Dermis blood vessel endothelial cell (primary cell): ENCODE measurements at regions not wholly inside any gene's neighbourhood (a gene's known extent, or its start where the extent isn't known, plus 50 kb on each side); places are given as distances from the start of the nearest gene placed in this dataset.

Experiments
- DNase-seq: peaks from one replicate; pipeline ENCODE4 v3.0.0; 2010

GRCh38 chr21:35328856-35329455, 279.9 kb upstream of the RUNX1 start:
- no peak for DNase-seq

GRCh38 chr21:35326677-35327076, 277.6 kb upstream of the RUNX1 start:
- no peak for DNase-seq

GRCh38 chr21:35325953-35326352, 276.9 kb upstream of the RUNX1 start:
- no peak for DNase-seq

GRCh38 chr21:35324372-35325220, 275.5 kb upstream of the RUNX1 start:
- DNase-seq, result no peak

GRCh38 chr21:35323947-35324346, 274.8 kb upstream of the RUNX1 start:
- DNase-seq, result no peak

- no peak for DNase-seq
Observed at GRCh38 chr21:35321322-35322200, 272.5 kb upstream of the RUNX1 start.

GRCh38 chr21:35319684-35320283, 270.7 kb upstream of the RUNX1 start:
- no peak for DNase-seq

GRCh38 chr21:35316933-35317332, 267.8 kb upstream of the RUNX1 start:
- DNase-seq, result no peak

GRCh38 chr21:35316456-35316855, 267.4 kb upstream of the RUNX1 start:
- no peak for DNase-seq

- DNase-seq, result no peak
Observed at GRCh38 chr21:35314857-35315582, 265.9 kb upstream of the RUNX1 start.

GRCh38 chr21:35311985-35312384, 262.9 kb upstream of the RUNX1 start:
- DNase-seq, result no peak

GRCh38 chr21:35309316-35309715, 260.2 kb upstream of the RUNX1 start:
- DNase-seq, result no peak

GRCh38 chr21:35303085-35303484, 254.0 kb upstream of the RUNX1 start:
- peak; percentile 71 for DNase-seq

GRCh38 chr21:35298757-35299156, 249.7 kb upstream of the RUNX1 start:
- DNase-seq, result no peak

GRCh38 chr21:35297665-35298064, 248.6 kb upstream of the RUNX1 start:
- DNase-seq, result no peak

GRCh38 chr21:35294231-35294898, 245.3 kb upstream of the RUNX1 start:
- no peak for DNase-seq

- no peak for DNase-seq
Observed at GRCh38 chr21:35291973-35292627, 243.0 kb upstream of the RUNX1 start.

- DNase-seq, result no peak
Observed at GRCh38 chr21:35291034-35291433, 241.9 kb upstream of the RUNX1 start.

GRCh38 chr21:35288238-35288637, 239.1 kb upstream of the RUNX1 start:
- DNase-seq, result no peak

- no peak for DNase-seq
Observed at GRCh38 chr21:35284199-35284598, 235.1 kb upstream of the RUNX1 start.

- DNase-seq, result no peak
Observed at GRCh38 chr21:35282944-35283343, 233.8 kb upstream of the RUNX1 start.
